Dermis microvascular lymphatic vessel endothelial cell (primary cell): ENCODE measurements at regions not wholly inside any gene's neighbourhood (a gene's known extent, or its start where the extent isn't known, plus 50 kb on each side); places are given as distances from the start of the nearest gene placed in this dataset.

ENCODE experiments used
- DNase-seq, 2 donors: peaks; one replicate each; pipeline versions ENCODE4 v3.0.0 to v3.0.0-alpha.2; 2010; ENCODE audit warnings: low read depth in 2 of 2

- no peak for DNase-seq
Observed at GRCh38 chr5:10849278-10849677, 88.2 kb upstream of the DAP start.

- DNase-seq, result no peak
Observed at GRCh38 chr5:10844016-10844415, 83.0 kb upstream of the DAP start.

DNA sequence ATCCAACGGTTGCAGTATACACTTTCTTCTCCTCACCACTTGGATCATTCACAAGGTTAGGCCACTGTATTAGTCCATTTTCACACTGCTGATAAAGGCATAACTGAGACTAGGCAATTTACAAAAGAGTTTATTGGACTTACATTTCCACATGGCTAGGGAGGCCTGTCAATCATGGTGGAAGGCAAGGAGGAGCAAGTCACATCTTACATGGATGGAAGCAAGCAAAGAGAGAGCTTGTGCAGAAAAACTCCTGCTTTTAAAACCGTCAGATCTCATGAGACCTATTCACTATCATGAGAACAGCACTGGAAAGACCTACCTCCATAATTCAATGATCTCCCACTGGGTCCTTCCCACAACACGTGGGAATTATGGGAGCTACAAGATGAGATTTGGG is 81.8 kb upstream of the DAP start:
- DNase-seq, result no peak

DNA sequence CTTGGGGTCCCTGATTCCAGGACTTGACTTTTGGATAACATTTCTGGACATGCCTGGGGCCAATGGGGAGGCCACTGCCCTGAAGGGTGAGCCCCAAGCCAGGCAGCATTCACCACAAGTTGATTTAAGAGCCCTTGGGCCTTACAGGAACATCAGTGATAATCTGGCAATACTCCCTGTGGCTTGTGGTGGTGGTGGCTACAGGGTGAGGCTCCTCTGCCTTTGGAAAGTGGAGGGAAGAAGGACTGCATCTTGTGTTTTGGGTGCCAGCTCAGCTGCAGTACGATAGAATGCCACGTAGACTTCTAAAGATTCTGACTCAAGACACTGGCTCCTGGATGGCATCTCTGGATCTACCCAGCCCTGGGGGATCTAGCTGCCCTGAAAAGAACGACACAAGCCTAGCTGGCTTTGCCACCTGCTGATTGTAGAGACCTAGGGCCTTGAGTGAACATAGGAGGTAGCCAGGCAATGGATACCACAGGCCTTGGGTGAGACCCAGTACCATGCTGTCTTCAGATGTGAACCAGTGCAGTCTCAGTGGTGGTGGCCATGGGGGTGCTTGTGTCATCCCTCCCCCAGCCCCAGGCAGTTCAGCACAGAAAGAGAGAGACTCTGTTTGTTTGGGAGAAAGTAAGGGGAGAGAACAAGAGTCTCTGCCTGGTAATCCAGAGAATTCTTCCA is 79.0 kb upstream of the DAP start:
- no peak for DNase-seq

GRCh38 chr5:10839118-10839517 is 78.1 kb upstream of the DAP start:
- DNase-seq, result no peak

DNA sequence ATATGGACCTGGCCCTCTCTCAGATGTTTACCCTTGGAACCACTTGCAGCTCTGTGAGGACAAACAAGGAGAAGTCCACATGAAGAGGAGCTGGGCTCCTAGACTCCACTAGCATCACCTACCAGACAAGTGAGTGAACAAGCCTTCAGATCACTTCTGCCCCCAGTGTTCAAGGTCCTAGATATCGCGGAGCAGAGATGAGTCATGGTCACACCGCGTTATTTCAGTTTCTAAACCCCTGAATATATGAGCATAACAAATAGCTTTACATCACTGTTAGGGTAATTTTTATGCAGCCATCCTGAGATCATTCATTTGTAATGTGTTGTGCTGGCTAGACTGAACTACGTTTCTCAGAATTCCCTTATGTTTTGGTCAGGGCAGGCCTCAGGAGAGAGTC is 77.0 kb upstream of the DAP start:
- DNase-seq, result no peak

DNA sequence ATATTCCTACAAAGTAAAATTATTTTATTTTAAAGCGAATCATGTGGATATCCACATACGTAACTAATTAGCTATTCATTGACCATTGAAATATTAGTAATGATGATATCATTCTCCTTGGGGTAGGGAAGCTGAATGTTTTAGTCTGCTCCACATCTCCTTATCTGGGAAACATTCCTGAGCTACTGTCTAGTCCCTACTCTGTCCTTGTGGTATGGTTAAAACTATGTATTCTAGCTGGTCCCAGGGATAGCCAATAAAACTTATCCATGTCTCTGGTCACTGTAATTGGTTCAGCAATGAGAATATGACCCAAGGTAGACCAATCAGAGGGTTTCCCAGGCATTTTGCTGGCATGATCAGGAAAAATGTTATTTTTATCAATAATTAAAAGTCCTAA is 76.0 kb upstream of the DAP start:
- no peak for DNase-seq

- no peak for DNase-seq
Observed at GRCh38 chr5:10834695-10835094, 73.7 kb upstream of the DAP start.

DNA sequence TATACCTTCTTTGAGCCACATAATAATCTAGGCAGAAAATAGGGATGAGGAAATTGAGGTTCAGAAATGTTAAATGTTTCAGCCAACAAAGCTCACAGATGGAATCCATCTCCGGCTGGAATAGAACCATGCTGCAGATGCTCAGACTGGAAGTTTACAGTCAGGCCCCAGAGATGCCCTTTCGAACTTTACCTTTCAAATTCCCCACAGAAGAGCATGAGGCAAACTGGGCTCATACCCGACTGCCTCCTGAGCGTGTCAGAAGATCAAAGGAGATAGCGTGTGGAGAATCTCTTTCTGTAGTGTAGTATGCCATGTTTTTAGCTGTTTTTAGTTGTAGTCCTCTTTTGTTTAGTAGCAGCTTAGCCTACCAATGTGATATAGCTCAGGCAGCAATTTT is 72.0 kb upstream of the DAP start:
- no peak for DNase-seq

GRCh38 chr5:10832421-10832820 is 71.4 kb upstream of the DAP start:
- no peak for DNase-seq

GRCh38 chr5:10831419-10831818 is 70.4 kb upstream of the DAP start:
- DNase-seq, result no peak

DNA sequence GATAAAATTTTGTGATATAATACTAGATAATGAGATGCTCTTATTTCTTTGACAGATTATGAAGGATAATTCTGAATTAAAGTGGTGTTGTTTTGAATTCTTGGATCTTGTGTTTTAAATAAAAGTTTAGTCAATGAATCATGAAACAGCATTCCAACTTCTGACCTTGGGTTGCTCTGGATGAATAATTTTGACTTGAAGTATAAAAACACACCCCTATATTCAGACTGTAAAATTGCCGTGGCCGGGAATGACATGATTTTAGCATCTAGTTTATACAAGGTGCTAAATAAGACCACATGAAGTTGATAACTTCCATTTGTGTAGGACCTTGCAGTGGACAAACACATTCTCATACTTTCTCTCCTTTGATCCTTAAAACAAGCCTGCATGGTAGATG is 67.2 kb upstream of the DAP start:
- no peak for DNase-seq

DNA sequence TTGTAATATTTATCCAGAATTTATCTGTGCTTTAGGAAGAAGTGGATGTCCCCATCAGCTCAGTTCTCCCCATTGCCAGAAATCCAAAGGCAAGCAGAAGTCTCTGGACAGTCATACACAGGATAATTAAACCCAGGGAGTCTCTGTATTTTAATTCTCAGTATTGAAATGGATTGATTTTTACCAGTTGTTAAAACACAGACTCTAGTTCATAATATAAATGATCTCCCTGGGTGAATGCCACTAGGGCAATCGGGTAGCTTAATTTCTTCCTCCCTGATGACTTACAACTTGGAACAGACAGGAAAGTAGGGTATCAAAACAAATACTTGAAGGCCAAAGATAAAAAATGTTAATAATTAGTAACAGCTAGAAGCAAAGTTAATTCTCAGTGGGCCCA is 66.5 kb upstream of the DAP start:
- no peak for DNase-seq

- no peak for DNase-seq
Observed at GRCh38 chr5:10826971-10827370, 65.9 kb upstream of the DAP start.

DNA sequence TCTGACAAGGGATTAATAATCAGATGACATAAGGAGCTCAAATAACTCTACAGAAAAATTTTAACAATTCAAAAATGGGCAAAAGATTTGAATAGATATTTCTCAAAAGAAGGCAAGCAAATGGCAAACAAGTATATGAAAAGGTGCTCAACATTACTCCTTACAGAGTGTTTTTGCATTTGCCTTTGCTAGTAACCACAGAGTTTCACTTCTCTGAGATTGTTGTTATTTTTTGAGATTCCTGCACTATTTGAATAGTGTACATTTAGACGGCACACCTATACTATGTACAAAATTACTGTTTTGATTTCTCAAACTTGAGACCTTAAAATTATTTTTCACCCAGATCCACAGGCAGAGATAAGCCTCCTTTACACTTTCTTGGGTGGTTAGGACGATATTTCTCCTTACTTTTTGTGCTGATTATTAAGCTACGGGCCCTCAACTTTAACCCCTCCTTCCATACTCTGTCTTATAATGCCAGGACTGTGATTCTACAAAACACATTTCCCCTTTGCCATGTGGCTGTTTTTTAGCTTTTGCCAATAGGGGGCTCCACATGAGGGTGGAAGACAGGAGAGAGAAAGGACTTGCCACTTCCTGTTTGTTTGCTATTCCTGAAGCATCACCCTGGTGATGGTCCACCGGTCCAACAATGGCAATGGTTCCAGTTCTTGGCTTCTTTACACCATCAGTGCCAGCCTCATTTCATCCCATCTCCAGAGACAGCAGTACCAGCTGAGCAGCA is 65.0 kb upstream of the DAP start:
- DNase-seq, result no peak

GRCh38 chr5:10812218-10812617 is 51.2 kb upstream of the DAP start:
- no peak for DNase-seq
